ENCODE measurements at regions not wholly inside any gene's neighbourhood (a gene's known extent, or its start where the extent isn't known, plus 50 kb on each side); places are given as distances from the start of the nearest gene placed in this dataset.
"Not testable (repeated sequence)": the region's sequence is repeated elsewhere in the genome, so short reads cannot be mapped to it uniquely, and the experiment has no call there.

GRCh38 chrX:7542587-7543380 is 300.2 kb upstream of the VCX start:
- DNase-seq (ENCODE audit: low read depth in 1 of 2, low spot score in 2 of 2): no peak
- Histone ChIP-seq H3K27ac (no peak overlapping the region), H3K9me3 (replicated peaks) (no peaks in the 10 kb centered on the region), H3K4me1 (replicated peaks) (no peaks in the 10 kb centered on the region), H3K27me3 (replicated peaks) (no peaks in the 10 kb centered on the region), H3K36me3 (no peaks in the 10 kb centered on the region), H3K4me3 (no peak overlapping the region)

GRCh38 chrX:7522860-7523259 is 320.1 kb upstream of the VCX start:
- Histone ChIP-seq H3K4me1 (replicated peaks) (no peaks in the 10 kb centered on the region), H3K27ac (no peak overlapping the region), H3K36me3 (no peaks in the 10 kb centered on the region), H3K9me3 (replicated peaks) (no peaks in the 10 kb centered on the region), H3K4me3 (no peak overlapping the region), H3K27me3 (replicated peaks) (no peaks in the 10 kb centered on the region)
- DNase-seq (ENCODE audit: low read depth in 1 of 2, low spot score in 2 of 2): no peak

DNA sequence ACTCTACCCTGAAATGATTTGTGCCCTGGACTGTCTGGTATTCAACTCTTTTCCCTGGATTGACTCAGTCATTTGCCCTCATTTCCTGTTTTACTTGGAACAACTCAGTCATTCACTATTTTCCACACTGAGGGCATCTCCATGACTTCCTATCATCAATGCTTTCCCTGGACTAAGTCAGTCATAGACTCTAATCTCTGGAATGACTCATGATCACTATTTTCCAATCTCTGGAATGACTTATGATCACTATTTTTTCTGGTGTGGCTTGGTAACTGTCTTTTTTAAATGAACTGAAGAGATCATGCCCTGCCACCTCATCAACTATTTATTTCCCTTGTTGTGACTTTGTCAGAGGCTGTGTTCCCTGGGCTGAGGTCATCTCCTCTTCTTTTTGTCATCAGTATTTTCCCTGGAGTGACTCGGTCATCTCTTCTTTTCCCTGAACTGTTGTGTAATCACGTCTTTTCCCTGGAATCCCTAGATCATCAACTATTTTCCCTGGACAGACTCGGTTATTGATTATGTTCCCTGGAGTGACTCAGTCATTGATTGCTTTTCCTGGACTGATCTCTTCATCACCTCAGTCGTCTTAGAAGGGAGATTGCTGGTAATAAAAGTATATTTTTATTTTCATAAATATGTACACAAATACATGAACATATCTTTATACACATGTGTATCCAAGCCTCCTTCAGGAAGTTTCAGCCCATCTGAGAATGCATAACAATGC is 327.1 kb upstream of the VCX start:
- Histone ChIP-seq H3K9me3 (replicated peaks) (no peaks in the 10 kb centered on the region), H3K36me3 (no peaks in the 10 kb centered on the region), H3K4me3 (no peak overlapping the region), H3K27ac (no peak overlapping the region), H3K27me3 (replicated peaks) (no peaks in the 10 kb centered on the region), H3K4me1 (replicated peaks) (no peaks in the 10 kb centered on the region)
- DNase-seq (ENCODE audit: low read depth in 1 of 2, low spot score in 2 of 2): no peak

GRCh38 chrX:7514871-7515599 is 327.9 kb upstream of the VCX start:
- no peaks in the 10 kb centered on the region for H3K4me1 ChIP-seq (replicated peaks)
- H3K36me3 ChIP-seq: no peaks in the 10 kb centered on the region
- H3K27me3 ChIP-seq (replicated peaks): no peaks in the 10 kb centered on the region
- H3K4me3 ChIP-seq: no peak overlapping the region
- H3K27ac ChIP-seq: no peak overlapping the region
- H3K9me3 ChIP-seq (replicated peaks): no peaks in the 10 kb centered on the region
- no peak for DNase-seq (ENCODE audit: low read depth in 1 of 2, low spot score in 2 of 2)

DNA sequence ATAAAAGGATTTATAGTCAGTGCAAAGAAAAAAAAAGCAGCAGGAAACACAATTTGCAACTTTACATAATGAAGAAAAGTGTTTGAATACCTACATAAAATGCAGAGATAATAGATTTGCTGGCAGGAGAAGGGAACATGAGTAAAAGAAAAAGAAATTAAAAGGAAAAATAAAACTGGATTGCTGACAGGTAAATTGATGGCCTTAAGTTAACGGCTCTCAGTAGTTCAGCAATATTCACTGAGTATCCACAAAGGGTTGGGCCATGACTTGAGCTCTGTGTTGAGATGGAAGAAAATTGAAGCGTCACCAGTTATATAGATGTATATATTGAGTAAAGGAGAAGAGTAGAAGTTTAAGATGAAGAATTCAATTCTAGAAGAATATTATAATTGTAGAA is 330.1 kb upstream of the VCX start:
- Histone ChIP-seq H3K27me3 (replicated peaks) (no peaks in the 10 kb centered on the region), H3K36me3 (no peaks in the 10 kb centered on the region), H3K27ac (no peak overlapping the region), H3K4me1 (replicated peaks) (no peaks in the 10 kb centered on the region), H3K4me3 (no peak overlapping the region), H3K9me3 (replicated peaks) (no peaks in the 10 kb centered on the region)
- DNase-seq (ENCODE audit: low read depth in 1 of 2, low spot score in 2 of 2): no peak

- Histone ChIP-seq H3K9me3 (replicated peaks) (no peaks in the 10 kb centered on the region), H3K4me1 (replicated peaks) (no peaks in the 10 kb centered on the region), H3K4me3 (no peak overlapping the region), H3K36me3 (no peaks in the 10 kb centered on the region), H3K27me3 (replicated peaks) (no peaks in the 10 kb centered on the region), H3K27ac (no peak overlapping the region)
- DNase-seq (ENCODE audit: low read depth in 1 of 2, low spot score in 2 of 2): no peak
Observed at GRCh38 chrX:7503251-7503650, 339.7 kb upstream of the VCX start.

- Histone ChIP-seq H3K4me3 (no peak overlapping the region), H3K27me3 (replicated peaks) (no peaks in the 10 kb centered on the region), H3K27ac (no peak overlapping the region), H3K36me3 (no peaks in the 10 kb centered on the region), H3K4me1 (replicated peaks) (no peaks in the 10 kb centered on the region), H3K9me3 (replicated peaks) (no peaks in the 10 kb centered on the region)
- no peak for DNase-seq (ENCODE audit: low read depth in 1 of 2, low spot score in 2 of 2)
Observed at GRCh38 chrX:7500386-7500785, 342.6 kb upstream of the VCX start.

- Histone ChIP-seq H3K9me3 (replicated peaks) (no peaks in the 10 kb centered on the region), H3K4me3 (no peak overlapping the region), H3K36me3 (no peaks in the 10 kb centered on the region), H3K27me3 (replicated peaks) (no peaks in the 10 kb centered on the region), H3K4me1 (replicated peaks) (no peaks in the 10 kb centered on the region), H3K27ac (no peak overlapping the region)
- no peak for DNase-seq (ENCODE audit: low read depth in 1 of 2, low spot score in 2 of 2)
Observed at GRCh38 chrX:7486505-7486904, 338.6 kb upstream of the PUDP start.

- DNase-seq (ENCODE audit: low read depth in 1 of 2, low spot score in 2 of 2): no peak
- no peak overlapping the region for H3K4me3 ChIP-seq
- no peak overlapping the region for H3K27ac ChIP-seq
- no peaks in the 10 kb centered on the region for H3K36me3 ChIP-seq
- H3K4me1 ChIP-seq (replicated peaks): no peaks in the 10 kb centered on the region
- H3K9me3 ChIP-seq (replicated peaks): no peaks in the 10 kb centered on the region
- H3K27me3 ChIP-seq (replicated peaks): no peaks in the 10 kb centered on the region
Observed at GRCh38 chrX:7485061-7485460, 337.1 kb upstream of the PUDP start.

- Histone ChIP-seq H3K9me3 (replicated peaks) (no peaks in the 10 kb centered on the region), H3K4me1 (replicated peaks) (no peaks in the 10 kb centered on the region), H3K27ac (no peak overlapping the region), H3K27me3 (replicated peaks) (no peaks in the 10 kb centered on the region), H3K4me3 (no peak overlapping the region), H3K36me3 (no peaks in the 10 kb centered on the region)
- DNase-seq (ENCODE audit: low read depth in 1 of 2, low spot score in 2 of 2): no peak
Observed at GRCh38 chrX:7480721-7481120, 332.8 kb upstream of the PUDP start.

- H3K4me3 ChIP-seq: no peak overlapping the region
- no peaks in the 10 kb centered on the region for H3K36me3 ChIP-seq
- no peak for DNase-seq (ENCODE audit: low read depth in 1 of 2, low spot score in 2 of 2)
- no peaks in the 10 kb centered on the region for H3K27me3 ChIP-seq (replicated peaks)
- H3K4me1 ChIP-seq (replicated peaks): no peaks in the 10 kb centered on the region
- no peak overlapping the region for H3K27ac ChIP-seq
- H3K9me3 ChIP-seq (replicated peaks): no peaks in the 10 kb centered on the region
Observed at GRCh38 chrX:7462110-7462509, 314.2 kb upstream of the PUDP start.

DNA sequence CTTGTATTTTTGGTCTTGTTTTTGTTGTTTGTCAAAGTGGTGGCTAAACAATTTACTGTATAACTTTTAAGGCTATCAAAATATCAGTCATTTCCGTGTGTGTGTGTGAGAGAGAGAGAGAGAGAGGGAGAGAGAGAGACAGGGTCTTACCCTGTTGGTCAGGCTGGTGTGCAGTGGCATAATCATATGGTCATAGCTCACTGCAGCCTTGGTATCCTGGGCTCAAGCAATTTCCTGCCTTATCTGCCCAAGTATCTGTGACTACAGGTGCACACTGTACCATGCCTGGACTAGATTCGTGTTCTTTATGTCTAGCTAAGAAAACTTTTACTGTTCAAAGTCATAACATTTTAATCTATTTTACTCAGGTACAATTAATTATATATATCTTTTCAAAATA is 313.1 kb upstream of the PUDP start:
- not testable (repeated sequence) for H3K9me3 ChIP-seq (replicated peaks); H3K4me1 ChIP-seq (replicated peaks); DNase-seq (ENCODE audit: low read depth in 1 of 2, low spot score in 2 of 2); H3K36me3 ChIP-seq; H3K27ac ChIP-seq; H3K27me3 ChIP-seq (replicated peaks); H3K4me3 ChIP-seq

DNA sequence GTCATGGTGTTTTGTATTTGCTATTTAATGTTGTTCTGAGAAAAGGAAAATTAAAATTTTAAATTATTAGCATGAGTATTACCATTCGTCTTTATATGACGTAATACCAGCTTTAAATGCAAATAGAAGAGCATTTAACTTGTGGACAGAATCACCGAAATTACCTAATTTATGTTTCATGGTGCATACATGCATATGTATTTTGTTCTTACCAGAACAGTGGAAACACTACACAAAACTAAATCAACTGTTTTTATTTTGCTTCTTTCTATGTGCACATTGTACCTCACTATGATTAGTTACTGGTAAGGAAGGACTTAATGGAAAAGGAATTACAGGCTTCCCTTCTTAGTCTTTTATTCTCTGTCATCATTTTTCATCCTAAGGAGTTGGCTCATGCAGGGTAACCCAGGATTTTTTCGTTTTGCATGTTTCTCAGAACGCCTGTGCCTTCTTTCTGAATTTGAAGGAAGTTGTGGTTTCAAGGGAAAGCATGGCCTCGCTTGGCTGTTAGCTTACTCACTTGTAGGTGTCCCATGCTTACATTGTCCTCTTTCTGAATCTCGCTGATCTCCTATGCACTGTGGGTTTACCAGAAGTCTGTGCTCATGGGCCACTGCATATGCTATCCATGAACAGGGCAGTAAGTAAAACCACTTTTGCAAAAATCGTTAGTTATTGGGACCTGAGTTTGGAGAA is 300.0 kb upstream of the PUDP start:
- DNase-seq (ENCODE audit: low read depth in 1 of 2, low spot score in 2 of 2): no peak
- no peaks in the 10 kb centered on the region for H3K9me3 ChIP-seq (replicated peaks)

DNA sequence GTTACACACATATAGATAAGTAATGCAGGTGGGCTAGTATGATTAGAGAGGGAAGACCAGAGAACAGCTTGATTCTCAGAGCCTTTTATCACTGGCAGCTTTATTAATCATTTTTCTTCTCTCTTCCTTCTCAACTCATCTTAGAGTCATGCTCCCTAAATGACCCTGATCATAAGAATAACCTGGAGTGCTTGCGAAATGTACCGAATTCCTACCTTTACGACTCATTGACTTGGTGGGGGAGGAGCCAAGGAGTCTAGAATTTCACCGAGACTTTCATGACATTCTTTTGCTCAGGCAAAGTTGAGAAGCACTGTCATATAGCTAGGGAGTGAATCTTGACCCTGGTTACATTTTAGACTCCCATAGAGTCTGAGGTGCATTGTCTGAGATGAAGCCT is 298.9 kb upstream of the PUDP start:
- H3K9me3 ChIP-seq (replicated peaks): no peaks in the 10 kb centered on the region

More for the DNA sequence above, 300.0 kb upstream of the PUDP start:
- Histone ChIP-seq H3K4me3 (no peak overlapping the region), H3K4me1 (replicated peaks) (no peaks in the 10 kb centered on the region), H3K36me3 (no peaks in the 10 kb centered on the region), H3K27me3 (replicated peaks) (no peaks in the 10 kb centered on the region), H3K27ac (no peak overlapping the region)

More for the DNA sequence above, 298.9 kb upstream of the PUDP start:
- Histone ChIP-seq H3K4me1 (replicated peaks) (no peaks in the 10 kb centered on the region), H3K4me3 (no peak overlapping the region), H3K27ac (no peak overlapping the region), H3K36me3 (no peaks in the 10 kb centered on the region), H3K27me3 (replicated peaks) (no peaks in the 10 kb centered on the region)
- DNase-seq (ENCODE audit: low read depth in 1 of 2, low spot score in 2 of 2): no peak

Data from SJSA1 (cell line).